ENCODE measurements at regions not wholly inside any gene's neighbourhood (a gene's known extent, or its start where the extent isn't known, plus 50 kb on each side); places are given as distances from the start of the nearest gene placed in this dataset.

GRCh38 chr3:182058488-182058887 lies 346.8 kb downstream of the SOX2 start:
- H3K4me1 Mint-ChIP-seq (ENCODE audit: low read depth, unreplicated experiment) = no peaks in the 10 kb centered on the region

GRCh38 chr3:182063742-182064141 lies 352.0 kb downstream of the SOX2 start:
- H3K4me3 Mint-ChIP-seq (ENCODE audit: unreplicated experiment) = no peak overlapping the region
- Histone ChIP-seq H3K27me3 (replicated peaks; ENCODE audit: control insufficient read depth, insufficient read depth, low read length) (no peaks in the 10 kb centered on the region), H3K9me3 (no peaks in the 10 kb centered on the region), H3K4me1 (no peaks in the 10 kb centered on the region), H3K36me3 (ENCODE audit: control insufficient read depth, insufficient read depth, low read length) (no peaks in the 10 kb centered on the region), H3K4me3 (ENCODE audit: low read depth, low read length) (no peak overlapping the region)
- ChIA-PET CTCF (no interaction called here), POLR2A (no interaction called here)
- no peaks in the 10 kb centered on the region for H3K4me1 Mint-ChIP-seq (ENCODE audit: low read depth, unreplicated experiment)
- no peaks in the 10 kb centered on the region for H3K36me3 Mint-ChIP-seq (ENCODE audit: insufficient read depth, unreplicated experiment)
- no peak for TF ChIP-seq CTCF (IDR thresholded peaks at IDR 0.05; ENCODE audit: insufficient read depth in 1 of 2, low read depth in 1 of 2, low read length in 1 of 2, severe bottlenecking in 1 of 2, unreplicated experiment in 1 of 2)
- no peak for DNase-seq
- H3K9me3 Mint-ChIP-seq (ENCODE audit: unreplicated experiment) = no peaks in the 10 kb centered on the region
- H3K27ac Mint-ChIP-seq (ENCODE audit: unreplicated experiment) = no peak overlapping the region
- no peaks in the 10 kb centered on the region for H3K27me3 Mint-ChIP-seq (ENCODE audit: insufficient read depth, unreplicated experiment)
- BruUV-seq (replicated peaks) = no TSS peak
- intact Hi-C loops (cut with micrococcal nuclease; ENCODE audit: unreplicated experiment) = no loop called here

More at GRCh38 chr3:182058488-182058887, 346.8 kb downstream of the SOX2 start:
- H3K4me1 ChIP-seq = no peaks in the 10 kb centered on the region
- Mint-ChIP-seq H3K36me3 (ENCODE audit: insufficient read depth, unreplicated experiment) (no peaks in the 10 kb centered on the region), H3K27me3 (ENCODE audit: insufficient read depth, unreplicated experiment) (no peaks in the 10 kb centered on the region), H3K4me3 (ENCODE audit: unreplicated experiment) (no peak overlapping the region), H3K9me3 (ENCODE audit: unreplicated experiment) (no peaks in the 10 kb centered on the region), H3K27ac (ENCODE audit: unreplicated experiment) (no peak overlapping the region)
- no peak overlapping the region for H3K4me3 ChIP-seq (ENCODE audit: low read depth, low read length)
- no TSS peak for BruUV-seq (replicated peaks)
- H3K27me3 ChIP-seq (replicated peaks; ENCODE audit: control insufficient read depth, insufficient read depth, low read length) = no peaks in the 10 kb centered on the region
- ChIA-PET CTCF (no interaction called here), POLR2A (no interaction called here)
- DNase-seq = no peak
- no peak for TF ChIP-seq CTCF (IDR thresholded peaks at IDR 0.05; ENCODE audit: insufficient read depth in 1 of 2, low read depth in 1 of 2, low read length in 1 of 2, severe bottlenecking in 1 of 2, unreplicated experiment in 1 of 2)
- H3K36me3 ChIP-seq (ENCODE audit: control insufficient read depth, insufficient read depth, low read length) = no peaks in the 10 kb centered on the region
- H3K9me3 ChIP-seq = no peaks in the 10 kb centered on the region
- intact Hi-C loops (cut with micrococcal nuclease; ENCODE audit: unreplicated experiment) = no loop called here

GRCh38 chr3:182067423-182067822 lies 355.7 kb downstream of the SOX2 start:
- no peaks in the 10 kb centered on the region for H3K4me1 Mint-ChIP-seq (ENCODE audit: low read depth, unreplicated experiment)
- POLR2A ChIA-PET = no interaction called here
- no peaks in the 10 kb centered on the region for H3K4me1 ChIP-seq
- no peaks in the 10 kb centered on the region for H3K9me3 ChIP-seq
- BruUV-seq (replicated peaks) = no TSS peak
- no peak for DNase-seq
- H3K27me3 Mint-ChIP-seq (ENCODE audit: insufficient read depth, unreplicated experiment) = no peaks in the 10 kb centered on the region
- no peak overlapping the region for H3K4me3 ChIP-seq (ENCODE audit: low read depth, low read length)
- TF ChIP-seq CTCF (IDR thresholded peaks at IDR 0.05; ENCODE audit: insufficient read depth in 1 of 2, low read depth in 1 of 2, low read length in 1 of 2, severe bottlenecking in 1 of 2, unreplicated experiment in 1 of 2) = no peak
- H3K9me3 Mint-ChIP-seq (ENCODE audit: unreplicated experiment) = no peaks in the 10 kb centered on the region
- H3K36me3 Mint-ChIP-seq (ENCODE audit: insufficient read depth, unreplicated experiment) = no peaks in the 10 kb centered on the region
- intact Hi-C loops (cut with micrococcal nuclease; ENCODE audit: unreplicated experiment) = no loop called here
- H3K4me3 Mint-ChIP-seq (ENCODE audit: unreplicated experiment) = no peak overlapping the region
- no peak overlapping the region for H3K27ac Mint-ChIP-seq (ENCODE audit: unreplicated experiment)
- no peaks in the 10 kb centered on the region for H3K36me3 ChIP-seq (ENCODE audit: control insufficient read depth, insufficient read depth, low read length)
- H3K27me3 ChIP-seq (replicated peaks; ENCODE audit: control insufficient read depth, insufficient read depth, low read length) = no peaks in the 10 kb centered on the region
- CTCF ChIA-PET = no interaction called here
